Activated CD8-positive, alpha-beta memory T cell treated with anti-CD3 and anti-CD28 coated beads, Interleukin-2, amount 10 ng/mL, durations not matched to agents 7 days and 5 days (primary cell): ENCODE measurements at regions not wholly inside any gene's neighbourhood (a gene's known extent, or its start where the extent isn't known, plus 50 kb on each side); places are given as distances from the start of the nearest gene placed in this dataset.
A peak's percentile ranks its signal among the peaks of the same experiment; 100 is the strongest.

Experiments used
- ATAC-seq: fragments of 150-1000 bp; cut with Tn5 transposase; one replicate; pipeline ENCODE4 v1.10.0; 2021; ENCODE audit warnings: moderate library complexity
- CTCF ChIA-PET: fragments of 350-600 bp; sonication (Branson Sonifier 250); formaldehyde crosslinking; loops from one replicate; lab custom pipeline; 2021; ENCODE audit warnings: antibody characterized with exemption; lab: Charles Lee
- DNase-seq: peaks from one replicate; pipeline ENCODE4 v3.0.0-alpha.2; 2020
- H3K27ac Mint-ChIP-seq: one replicate; pipeline ENCODE4 v1.8.0; 2021; ENCODE audit warnings: mild to moderate bottlenecking, mixed read lengths
- H3K27me3 Mint-ChIP-seq: one replicate; pipeline ENCODE4 v1.8.0; 2021; ENCODE audit warnings: mixed read lengths
- H3K36me3 Mint-ChIP-seq: one replicate; pipeline ENCODE4 v1.8.0; 2021; ENCODE audit warnings: mild to moderate bottlenecking, mixed read lengths
- H3K4me1 Mint-ChIP-seq: one replicate; pipeline ENCODE4 v1.8.0; 2021; ENCODE audit warnings: mixed read lengths
- H3K4me3 Mint-ChIP-seq: one replicate; pipeline ENCODE4 v1.8.0; 2021; ENCODE audit warnings: mild to moderate bottlenecking, moderate library complexity, mixed read lengths
- H3K9me3 Mint-ChIP-seq: one replicate; pipeline ENCODE4 v1.8.0; 2022; ENCODE audit warnings: low read depth, mixed read lengths

DNA sequence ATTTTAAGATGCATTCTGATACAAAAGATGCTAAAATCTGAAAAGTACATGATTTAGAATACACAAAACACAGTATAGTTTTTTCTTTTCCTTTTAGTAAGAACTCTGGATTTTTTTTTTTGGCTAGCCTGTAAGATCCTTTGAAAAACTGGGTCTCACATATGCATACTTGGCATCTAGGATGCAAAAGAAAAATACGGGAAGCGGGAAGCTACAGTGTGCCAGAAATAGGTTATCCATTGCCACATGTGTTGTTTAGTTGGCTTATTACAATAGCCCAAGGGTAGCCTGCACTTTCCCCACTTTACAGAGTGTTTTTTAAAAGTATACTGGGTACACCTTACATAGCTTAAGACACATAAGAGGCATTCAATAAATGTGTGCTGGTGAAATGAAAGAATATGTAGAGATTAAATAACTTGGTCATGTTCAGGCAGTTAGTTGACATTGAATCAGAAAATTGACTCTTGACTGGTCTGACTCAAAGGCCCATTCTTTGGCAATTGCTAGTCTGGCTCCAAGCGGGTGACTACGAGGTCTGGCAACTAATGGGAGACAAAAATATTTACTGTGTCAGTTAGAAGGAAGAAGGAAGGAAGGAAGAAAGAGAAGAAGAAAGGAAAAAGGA is 286.8 kb upstream of the TRIB2 start:
- DNase-seq = no peak
- Mint-ChIP-seq H3K27ac (peak overlapping the region; percentile 65), H3K4me1 (peaks cover 15% of the 10 kb centered on the region), H3K27me3 (no peaks in the 10 kb centered on the region), H3K36me3 (peaks cover 1% of the 10 kb centered on the region), H3K4me3 (no peak overlapping the region), H3K9me3 (no peaks in the 10 kb centered on the region)
- CTCF ChIA-PET = interaction anchor here (2.3 kb wide), 1 partner anchor 287 kb away, joined by 11 read pairs; the partner anchor contains the start of gene TRIB2
- no peak for ATAC-seq

DNA sequence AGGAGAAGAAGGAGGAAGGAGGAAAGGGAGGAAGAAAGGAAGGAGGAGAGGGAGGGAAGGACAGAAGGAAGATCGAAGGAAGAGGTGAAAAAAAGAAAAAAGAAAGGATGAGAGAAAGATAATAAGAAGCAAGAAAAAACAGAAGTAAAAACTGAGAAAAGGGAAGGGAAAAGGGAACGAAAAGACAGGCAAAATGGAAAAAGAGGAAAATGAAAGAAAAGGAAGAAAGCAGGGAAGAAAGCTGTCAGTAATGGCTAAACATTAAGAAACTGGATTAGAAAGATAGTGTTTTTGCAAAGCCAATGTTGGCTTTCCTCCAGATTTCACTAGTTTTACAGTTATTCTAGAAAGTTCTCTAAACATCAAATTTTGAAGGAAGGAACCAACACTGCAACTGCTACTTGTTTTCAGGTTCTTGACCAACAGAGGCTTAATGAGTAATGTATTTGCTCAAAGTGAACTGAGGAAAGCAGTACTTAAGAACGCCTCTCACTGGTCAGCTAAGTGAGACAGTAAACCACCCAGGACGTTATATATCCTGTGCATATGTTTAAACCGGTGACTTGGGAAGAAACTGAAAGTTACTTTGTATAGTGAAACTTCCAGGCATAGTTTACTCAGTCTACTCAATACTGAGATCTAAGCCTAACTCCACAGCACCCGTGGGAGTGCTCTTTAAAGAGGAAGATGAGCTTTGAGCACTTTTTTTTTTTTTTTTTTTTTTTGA is 286.2 kb upstream of the TRIB2 start:
- ATAC-seq = peak; percentile 90
- DNase-seq = no peak
- no peaks in the 10 kb centered on the region for H3K9me3 Mint-ChIP-seq
- peaks cover 15% of the 10 kb centered on the region for H3K4me1 Mint-ChIP-seq
- H3K27ac Mint-ChIP-seq = peak overlapping the region; percentile 65
- no peaks in the 10 kb centered on the region for H3K27me3 Mint-ChIP-seq
- peak overlapping the region; percentile 66 for H3K4me3 Mint-ChIP-seq
- peaks cover 1% of the 10 kb centered on the region for H3K36me3 Mint-ChIP-seq
- CTCF ChIA-PET = interaction anchor here (0.6 to 2.3 kb wide), 5 partner anchors 16 to 568 kb away, joined by 3 to 11 read pairs (median 3); partner anchors contain the start of gene TRIB2

DNA sequence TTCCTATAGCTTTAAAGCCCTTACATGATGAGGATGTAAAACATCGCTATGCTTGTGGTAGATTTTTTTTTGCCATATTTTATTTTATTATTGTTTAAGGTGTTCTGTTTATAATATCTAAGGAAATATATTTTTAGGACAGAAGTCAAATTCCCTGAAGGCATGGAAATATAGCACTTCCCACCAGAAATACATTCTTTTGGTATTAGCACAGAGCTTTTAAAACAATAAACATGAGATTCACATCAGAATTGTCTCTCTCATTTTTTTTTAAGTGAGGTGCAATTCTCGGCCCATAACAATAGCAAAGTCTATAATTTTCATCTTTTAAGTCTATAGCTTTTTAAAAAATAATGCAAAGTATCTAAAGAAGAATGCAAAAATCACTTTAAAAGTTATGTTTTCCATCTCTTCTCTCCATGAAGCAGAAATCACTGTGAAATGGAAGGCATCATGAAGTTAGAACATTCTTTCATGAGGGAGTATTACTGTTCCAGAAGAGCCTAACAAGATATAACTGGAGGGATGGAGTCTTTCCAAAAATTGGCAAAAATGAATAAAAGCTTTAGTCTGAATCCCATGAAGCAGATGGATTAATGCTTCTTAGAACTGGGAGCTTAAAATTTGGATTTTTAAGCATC is 283.6 kb upstream of the TRIB2 start:
- Mint-ChIP-seq H3K27ac (no peak overlapping the region), H3K4me1 (peaks cover 15% of the 10 kb centered on the region), H3K9me3 (no peaks in the 10 kb centered on the region), H3K36me3 (peaks cover 1% of the 10 kb centered on the region), H3K27me3 (no peaks in the 10 kb centered on the region), H3K4me3 (no peak overlapping the region)
- DNase-seq (no peak), ATAC-seq (no peak)
- CTCF ChIA-PET = interaction anchor here (0.9 to 1.9 kb wide), 5 partner anchors 10 to 574 kb away, joined by 3 to 15 read pairs (median 3); partner anchors contain the start of gene TRIB2

DNA sequence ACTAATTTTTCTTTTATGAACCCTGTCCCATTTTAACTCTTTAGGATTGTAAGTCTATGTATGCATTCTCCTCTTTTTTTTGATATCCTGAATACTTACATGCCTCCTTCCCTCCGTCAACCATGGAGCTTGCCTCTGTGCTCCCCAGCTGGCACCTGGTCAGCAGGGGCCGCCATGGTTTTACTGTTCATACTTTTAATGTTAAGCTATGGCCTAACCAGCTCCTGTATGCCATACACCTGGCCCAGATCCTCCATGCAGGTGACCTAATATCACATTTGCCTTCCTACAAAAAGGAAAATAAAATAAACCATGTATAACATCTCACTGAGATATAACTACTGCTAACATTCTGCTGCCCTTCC is 283.1 kb upstream of the TRIB2 start:
- H3K4me3 Mint-ChIP-seq = no peak overlapping the region
- no peaks in the 10 kb centered on the region for H3K27me3 Mint-ChIP-seq
- no peaks in the 10 kb centered on the region for H3K9me3 Mint-ChIP-seq
- no peak for DNase-seq
- no peak overlapping the region for H3K27ac Mint-ChIP-seq
- CTCF ChIA-PET = interaction anchor here (0.9 to 1.9 kb wide), 5 partner anchors 9 to 574 kb away, joined by 3 to 15 read pairs (median 3); partner anchors contain the start of gene TRIB2
- peaks cover 15% of the 10 kb centered on the region for H3K4me1 Mint-ChIP-seq
- ATAC-seq = no peak
- peaks cover 1% of the 10 kb centered on the region for H3K36me3 Mint-ChIP-seq

DNA sequence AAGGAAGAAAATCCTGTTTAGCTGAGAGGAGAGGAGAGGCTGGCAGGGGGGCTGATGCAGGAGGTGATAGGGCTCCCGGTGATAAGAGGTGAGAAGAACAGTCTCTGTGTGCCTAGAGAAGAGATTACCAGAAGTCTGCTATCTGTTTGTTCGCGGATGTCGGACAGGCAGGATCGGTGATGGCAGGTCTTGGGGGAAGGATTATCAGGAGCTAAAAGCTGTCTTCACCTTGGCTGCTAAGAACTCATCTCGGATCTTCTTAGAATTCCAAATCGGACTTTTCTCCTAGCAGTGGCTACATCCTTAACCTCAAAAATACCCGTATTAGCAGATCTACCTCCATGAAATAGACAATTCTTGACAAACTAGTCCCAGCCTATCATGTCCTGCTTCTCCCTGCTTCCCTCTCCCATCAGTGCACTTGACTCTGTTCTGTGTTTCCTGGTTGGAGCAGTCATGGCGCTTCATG is 282.1 kb upstream of the TRIB2 start:
- no peak for ATAC-seq
- DNase-seq = no peak
- Mint-ChIP-seq H3K36me3 (peaks cover 1% of the 10 kb centered on the region), H3K4me3 (no peak overlapping the region), H3K27ac (no peak overlapping the region), H3K27me3 (no peaks in the 10 kb centered on the region), H3K4me1 (peaks cover 15% of the 10 kb centered on the region), H3K9me3 (no peaks in the 10 kb centered on the region)
- CTCF ChIA-PET = no interaction called here

DNA sequence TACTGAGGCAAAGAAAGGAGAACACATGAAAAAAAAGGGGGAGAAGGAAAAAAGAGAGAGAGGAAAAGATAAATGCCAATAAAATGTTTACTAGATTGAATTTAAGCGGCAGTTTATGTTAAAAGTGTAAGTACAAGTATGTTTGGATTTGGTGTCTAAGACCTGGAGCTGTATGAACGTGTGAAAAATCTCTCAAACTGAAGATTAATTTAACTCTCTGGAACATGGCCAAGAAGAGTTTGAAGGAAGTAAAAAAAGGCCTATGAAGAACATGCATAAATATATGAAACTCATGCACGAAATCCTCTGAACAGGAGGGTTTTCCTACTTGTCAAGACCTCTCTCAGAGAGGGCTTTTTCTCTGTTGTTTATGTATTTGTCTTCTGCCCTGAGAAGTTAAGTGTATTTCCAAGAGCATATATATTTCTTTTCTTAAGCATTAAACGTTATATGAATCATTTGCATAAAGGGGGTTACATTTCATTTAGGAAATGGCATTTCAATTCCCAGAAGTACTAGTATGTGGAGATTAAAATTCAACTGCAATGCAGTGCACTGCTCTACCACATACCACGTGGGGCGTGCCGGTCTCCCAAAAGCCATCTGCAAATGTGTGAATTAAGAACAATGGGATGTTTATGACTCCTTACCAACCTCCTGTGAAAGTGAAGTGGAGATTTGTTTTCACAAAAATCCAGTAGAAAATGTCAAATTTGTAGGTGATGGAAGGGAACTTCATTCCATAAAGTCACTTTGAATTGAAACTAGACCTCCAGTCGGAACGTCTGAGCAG is 281.1 kb upstream of the TRIB2 start:
- H3K4me3 Mint-ChIP-seq = no peak overlapping the region
- H3K27ac Mint-ChIP-seq = no peak overlapping the region
- DNase-seq (no peak), ATAC-seq (no peak)
- no peaks in the 10 kb centered on the region for H3K9me3 Mint-ChIP-seq
- peaks cover 1% of the 10 kb centered on the region for H3K36me3 Mint-ChIP-seq
- no peaks in the 10 kb centered on the region for H3K27me3 Mint-ChIP-seq
- H3K4me1 Mint-ChIP-seq = peaks cover 8% of the 10 kb centered on the region
- CTCF ChIA-PET = interaction anchor here (1.1 kb wide), 1 partner anchor 281 kb away, joined by 3 read pairs; the partner anchor contains the start of gene TRIB2

DNA sequence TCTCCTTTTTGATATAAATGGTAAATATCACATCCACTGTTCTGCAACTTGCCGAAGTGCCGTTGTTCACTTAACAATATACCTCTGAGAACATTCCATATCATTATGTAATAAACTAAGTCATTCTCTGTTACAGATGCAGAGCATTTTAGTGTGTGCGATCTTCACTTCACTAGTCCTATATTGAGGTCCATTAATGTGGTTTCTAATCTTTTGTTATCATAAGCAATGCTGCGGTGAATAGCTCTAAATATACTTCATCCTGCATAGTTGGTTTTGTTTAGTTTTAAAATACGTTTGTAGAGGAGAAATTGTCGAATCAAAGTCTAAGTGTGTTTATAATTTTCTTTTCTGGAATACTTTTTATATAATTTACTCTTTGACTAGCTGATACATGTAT is 280.3 kb upstream of the TRIB2 start:
- H3K27ac Mint-ChIP-seq = no peak overlapping the region
- H3K9me3 Mint-ChIP-seq = no peaks in the 10 kb centered on the region
- H3K36me3 Mint-ChIP-seq = no peaks in the 10 kb centered on the region
- no peak for ATAC-seq
- DNase-seq = no peak
- H3K27me3 Mint-ChIP-seq = no peaks in the 10 kb centered on the region
- CTCF ChIA-PET = interaction anchor here (1.5 to 1.7 kb wide), 2 partner anchors 65 to 279 kb away, joined by 3 to 4 read pairs; no protein-coding TSS in a partner anchor
- H3K4me1 Mint-ChIP-seq = peaks cover 4% of the 10 kb centered on the region
- H3K4me3 Mint-ChIP-seq = no peak overlapping the region

DNA sequence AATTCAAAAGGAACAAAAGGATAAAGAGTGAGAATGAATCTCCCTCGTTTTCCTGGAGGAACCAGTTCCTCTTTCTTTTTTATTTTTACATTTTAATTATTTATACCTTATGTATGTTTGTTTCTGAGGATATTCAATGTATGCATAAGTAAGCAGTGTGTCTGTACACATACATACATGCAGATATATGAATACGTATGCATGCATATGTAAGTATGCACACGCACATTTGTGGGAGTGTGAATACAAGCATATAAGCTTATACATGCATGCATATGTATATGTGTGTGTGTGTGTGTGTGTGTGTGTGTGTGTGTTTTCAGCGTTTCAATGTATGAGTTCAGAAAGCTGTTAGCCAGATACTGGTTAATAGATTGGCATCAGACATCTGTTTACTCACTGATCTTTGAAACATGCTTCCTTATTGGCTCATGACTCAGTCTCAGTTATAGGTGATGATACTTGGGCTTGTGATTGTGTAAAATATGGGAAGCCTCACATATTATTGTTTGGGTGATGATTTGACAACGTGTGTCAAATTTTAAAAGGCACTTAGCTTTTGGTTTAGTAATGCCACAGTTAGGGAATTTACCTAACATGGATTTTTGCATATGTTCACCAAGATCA is 279.7 kb upstream of the TRIB2 start:
- DNase-seq = no peak
- CTCF ChIA-PET = interaction anchor here (1.5 to 1.7 kb wide), 3 partner anchors 15 to 279 kb away, joined by 3 to 4 read pairs (median 4); no protein-coding TSS in a partner anchor
- no peak for ATAC-seq
- Mint-ChIP-seq H3K27ac (no peak overlapping the region), H3K4me3 (no peak overlapping the region), H3K4me1 (peaks cover 8% of the 10 kb centered on the region), H3K36me3 (no peaks in the 10 kb centered on the region), H3K27me3 (no peaks in the 10 kb centered on the region), H3K9me3 (no peaks in the 10 kb centered on the region)

DNA sequence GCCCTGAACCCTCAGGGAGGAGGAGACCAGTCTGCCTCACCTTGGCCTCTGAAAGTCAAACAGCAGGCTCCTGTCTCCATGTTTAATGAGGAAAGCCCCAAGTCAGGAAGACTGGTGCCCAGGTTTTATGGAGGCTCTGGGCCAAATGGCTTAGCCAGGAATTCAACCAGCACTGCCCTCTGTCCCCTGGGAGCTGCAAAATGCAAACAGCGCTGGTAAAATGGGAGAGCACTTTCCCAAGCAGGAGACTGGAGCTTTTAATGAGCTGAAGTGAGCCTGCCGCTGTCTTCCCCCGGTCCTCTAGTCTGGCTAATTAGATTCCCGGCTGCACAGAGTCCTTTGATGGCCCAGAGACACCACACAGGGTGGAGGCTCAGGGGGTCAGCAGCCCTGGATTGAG is 276.0 kb upstream of the TRIB2 start:
- no peaks in the 10 kb centered on the region for H3K9me3 Mint-ChIP-seq
- peaks cover 14% of the 10 kb centered on the region for H3K4me1 Mint-ChIP-seq
- DNase-seq = no peak
- CTCF ChIA-PET = no interaction called here
- no peak for ATAC-seq
- no peaks in the 10 kb centered on the region for H3K27me3 Mint-ChIP-seq
- H3K4me3 Mint-ChIP-seq = no peak overlapping the region
- no peaks in the 10 kb centered on the region for H3K36me3 Mint-ChIP-seq
- no peak overlapping the region for H3K27ac Mint-ChIP-seq

DNA sequence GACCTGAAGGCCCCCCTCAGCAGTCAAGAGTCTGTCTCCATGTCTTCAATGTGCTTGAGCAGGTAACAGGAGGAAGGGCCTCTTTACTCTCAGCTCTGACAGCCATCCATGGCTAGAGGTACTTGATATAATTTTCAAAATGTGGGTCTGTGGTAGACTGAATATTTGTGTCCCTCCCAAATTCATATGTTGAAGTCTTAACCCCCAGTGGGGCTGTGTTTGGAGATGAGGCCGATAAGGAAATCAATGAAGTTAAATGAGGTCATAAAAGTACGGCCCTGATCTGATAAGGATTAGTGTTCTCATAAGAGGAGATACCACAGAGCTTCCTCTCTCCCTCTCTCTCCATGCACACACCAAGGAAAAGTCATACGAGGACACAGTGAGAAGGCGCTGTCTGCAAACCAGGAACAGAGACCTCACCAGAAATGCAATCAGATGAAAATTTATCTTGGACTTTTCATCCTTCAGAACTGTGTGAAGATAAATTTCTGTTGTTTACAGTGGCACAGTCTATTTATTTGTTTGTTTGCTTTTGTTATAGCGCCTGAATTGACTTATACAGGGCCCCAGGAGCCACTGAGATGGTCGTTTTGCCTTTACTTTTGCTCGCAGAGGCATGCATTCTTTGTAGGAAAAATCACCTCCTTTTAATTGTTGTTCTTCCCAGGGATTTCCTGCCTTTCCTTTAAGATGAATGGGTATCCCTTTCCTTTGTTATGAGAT is 274.8 kb upstream of the TRIB2 start:
- H3K36me3 Mint-ChIP-seq = peaks cover 1% of the 10 kb centered on the region
- no peak overlapping the region for H3K27ac Mint-ChIP-seq
- peaks cover 14% of the 10 kb centered on the region for H3K4me1 Mint-ChIP-seq
- no peaks in the 10 kb centered on the region for H3K9me3 Mint-ChIP-seq
- no peak for DNase-seq
- CTCF ChIA-PET = interaction anchor here (1.1 to 1.5 kb wide), 2 partner anchors 9 to 274 kb away, joined by 3 to 5 read pairs; no protein-coding TSS in a partner anchor
- no peaks in the 10 kb centered on the region for H3K27me3 Mint-ChIP-seq
- H3K4me3 Mint-ChIP-seq = no peak overlapping the region
- no peak for ATAC-seq

DNA sequence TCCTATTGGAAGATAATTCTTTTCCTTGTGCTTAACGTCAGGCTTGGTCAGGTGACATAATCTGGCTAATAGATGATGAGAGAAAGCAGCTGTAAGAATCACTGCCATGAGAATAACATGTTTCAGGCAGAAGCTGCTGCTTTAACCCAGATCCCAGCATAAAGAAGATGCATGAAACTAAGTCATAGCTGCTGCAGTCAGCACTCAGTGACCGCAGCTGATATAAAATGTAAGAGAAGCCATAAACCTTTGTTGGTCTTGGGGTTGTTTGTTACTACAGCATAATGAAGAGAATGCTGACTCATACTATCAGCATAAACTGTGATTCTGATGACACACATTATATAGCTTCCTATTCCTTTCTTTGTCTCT is 274.3 kb upstream of the TRIB2 start:
- peaks cover 1% of the 10 kb centered on the region for H3K36me3 Mint-ChIP-seq
- CTCF ChIA-PET = interaction anchor here (1.1 to 1.5 kb wide), 2 partner anchors 9 to 273 kb away, joined by 3 to 5 read pairs; no protein-coding TSS in a partner anchor
- peaks cover 14% of the 10 kb centered on the region for H3K4me1 Mint-ChIP-seq
- DNase-seq = no peak
- H3K9me3 Mint-ChIP-seq = no peaks in the 10 kb centered on the region
- no peak overlapping the region for H3K27ac Mint-ChIP-seq
- no peak overlapping the region for H3K4me3 Mint-ChIP-seq
- no peaks in the 10 kb centered on the region for H3K27me3 Mint-ChIP-seq
- ATAC-seq = no peak
